CD4-positive, alpha-beta T cell treated with Interferon alpha-2 for 1 hour (primary cell): ENCODE measurements at regions not wholly inside any gene's neighbourhood (a gene's known extent, or its start where the extent isn't known, plus 50 kb on each side); places are given as distances from the start of the nearest gene placed in this dataset.
A peak's percentile ranks its signal among the peaks of the same experiment; 100 is the strongest.
"Not testable (repeated sequence)": the region's sequence is repeated elsewhere in the genome, so short reads cannot be mapped to it uniquely, and the experiment has no call there.

Source experiments
- DNase-seq, 2 donors: peaks; one replicate each; pipeline ENCODE4 v3.0.0-alpha.2; 2020 to 2022

- no peak for DNase-seq
These were observed 66.5 kb downstream of the DMP1 start for GRCh38 chr4:87716371-87717265.

GRCh38 chr4:87717276-87718031 is 67.4 kb downstream of the DMP1 start:
- DNase-seq, result no peak

- DNase-seq, result no peak
These were observed 68.2 kb downstream of the DMP1 start for GRCh38 chr4:87718217-87718835.

- no peak for DNase-seq
These were observed 70.1 kb downstream of the DMP1 start for GRCh38 chr4:87720094-87720691.

GRCh38 chr4:87725287-87725686 is 74.1 kb upstream of the IBSP start:
- DNase-seq, result not testable (repeated sequence)

GRCh38 chr4:87732033-87732765 is 67.2 kb upstream of the IBSP start:
- DNase-seq, result peak in 1 of 2 donors; percentile 2

GRCh38 chr4:87734084-87734483 is 65.3 kb upstream of the IBSP start:
- no peak for DNase-seq

- no peak for DNase-seq
These were observed 64.4 kb upstream of the IBSP start for GRCh38 chr4:87734936-87735335.

GRCh38 chr4:87738483-87738882 is 60.9 kb upstream of the IBSP start:
- no peak for DNase-seq

- DNase-seq, result no peak
These were observed 59.9 kb upstream of the IBSP start for GRCh38 chr4:87739494-87739893.

- DNase-seq, result no peak
These were observed 54.1 kb upstream of the IBSP start for GRCh38 chr4:87745064-87745807.

GRCh38 chr4:87746001-87746400 is 53.4 kb upstream of the IBSP start:
- DNase-seq, result no peak
